ENCODE measurements at regions not wholly inside any gene's neighbourhood (a gene's known extent, or its start where the extent isn't known, plus 50 kb on each side); places are given as distances from the start of the nearest gene placed in this dataset.

GRCh38 chr10:63698787-63699150, 177.6 kb downstream of the REEP3 start:
- TF ChIP-seq CTCF (IDR thresholded peaks at IDR 0.05) (no peak), POLR2A (IDR thresholded peaks at IDR 0.05) (no peak)

All from esophagus squamous epithelium (tissue), 4 donors.